Esophagus muscularis mucosa (tissue), 4 donors: ENCODE measurements at regions not wholly inside any gene's neighbourhood (a gene's known extent, or its start where the extent isn't known, plus 50 kb on each side); places are given as distances from the start of the nearest gene placed in this dataset.

ENCODE experiments used
- CTCF ChIP-seq, 3 experiments: fragments of 200-600 bp in 2 of 3; fragments of 450-650 bp in 1 of 3; sonication (generic) in 2 of 3; IDR thresholded peaks; one replicate each; pipeline ENCODE4 v1.5.1; 2017 to 2019; ENCODE audit warnings: antibody characterized with exemption in 3 of 3, mild to moderate bottlenecking in 2 of 3, moderate library complexity in 1 of 3
- EP300 ChIP-seq: sonication (generic); formaldehyde crosslinking; IDR thresholded peaks from one replicate; pipeline ENCODE4 v1.6.1; 2017; ENCODE audit warnings: antibody characterized with exemption
- POLR2A ChIP-seq: fragments of 450-650 bp; IDR thresholded peaks from one replicate; pipeline ENCODE4 v1.6.1; 2017; ENCODE audit warnings: antibody characterized with exemption, moderate library complexity, mild to moderate bottlenecking, low read depth

GRCh38 chr9:94188246-94188645 lies 70.9 kb upstream of the ZNF169 start:
- TF ChIP-seq POLR2A (no peak), EP300 (no peak), CTCF (IDR thresholded peaks at IDR 0.05) (no peak)
